ENCODE measurements at regions not wholly inside any gene's neighbourhood (a gene's known extent, or its start where the extent isn't known, plus 50 kb on each side); places are given as distances from the start of the nearest gene placed in this dataset.

GRCh38 chr2:118254116-118254515 is 165.8 kb downstream of the INSIG2 start:
- TF ChIP-seq CTCF (IDR thresholded peaks at IDR 0.05) (no peak), POLR2A (IDR thresholded peaks at IDR 0.05) (no peak), EP300 (IDR thresholded peaks at IDR 0.05) (no peak)
- no peaks in the 10 kb centered on the region for H3K27me3 ChIP-seq
- DNase-seq = no peak
- no peaks in the 10 kb centered on the region for H3K4me1 ChIP-seq (ENCODE audit: insufficient read depth)
- WGBS, 3 donors = 76 to 82% (median 81%) methylated on average over 2 of the region's 2 CpGs
- no peaks in the 10 kb centered on the region for H3K9me3 ChIP-seq
- no peaks in the 10 kb centered on the region for H3K36me3 ChIP-seq
- no peak overlapping the region for H3K4me3 ChIP-seq
- intact Hi-C loops (cut with DNase I) = no loop called here
- H3K27ac ChIP-seq = no peak overlapping the region

- no peak for TF ChIP-seq POLR2A (IDR thresholded peaks at IDR 0.05)
- no peak for TF ChIP-seq EP300 (IDR thresholded peaks at IDR 0.05)
- no peak for TF ChIP-seq CTCF (IDR thresholded peaks at IDR 0.05)
- Histone ChIP-seq H3K9me3 (no peaks in the 10 kb centered on the region), H3K27ac (no peak overlapping the region), H3K4me1 (ENCODE audit: insufficient read depth) (no peaks in the 10 kb centered on the region), H3K36me3 (no peaks in the 10 kb centered on the region), H3K4me3 (no peak overlapping the region), H3K27me3 (no peaks in the 10 kb centered on the region)
- WGBS, 3 donors = 56 to 67% (median 62%) methylated on average over 3 of the region's 3 CpGs
- DNase-seq = no peak
- intact Hi-C loops (cut with DNase I) = no loop called here
These were observed 163.2 kb downstream of the INSIG2 start for GRCh38 chr2:118251427-118251826.

- no peaks in the 10 kb centered on the region for H3K4me1 ChIP-seq (ENCODE audit: insufficient read depth)
- no peak for TF ChIP-seq POLR2A (IDR thresholded peaks at IDR 0.05)
- TF ChIP-seq EP300 (IDR thresholded peaks at IDR 0.05) = no peak
- no peak for TF ChIP-seq CTCF (IDR thresholded peaks at IDR 0.05)
- H3K9me3 ChIP-seq = no peaks in the 10 kb centered on the region
- 65 to 80% (median 72%) methylated on average over 5 of the region's 5 CpGs for WGBS, 3 donors
- no peak for DNase-seq
- H3K36me3 ChIP-seq = no peaks in the 10 kb centered on the region
- no peaks in the 10 kb centered on the region for H3K27me3 ChIP-seq
- intact Hi-C loops (cut with DNase I) = no loop called here
- H3K4me3 ChIP-seq = no peak overlapping the region
- H3K27ac ChIP-seq = no peak overlapping the region
These were observed 162.2 kb downstream of the INSIG2 start for GRCh38 chr2:118250463-118250862.

- Histone ChIP-seq H3K9me3 (no peaks in the 10 kb centered on the region), H3K36me3 (no peaks in the 10 kb centered on the region), H3K4me1 (ENCODE audit: insufficient read depth) (no peaks in the 10 kb centered on the region), H3K27ac (no peak overlapping the region), H3K27me3 (no peaks in the 10 kb centered on the region), H3K4me3 (no peak overlapping the region)
- no peak for TF ChIP-seq POLR2A (IDR thresholded peaks at IDR 0.05)
- no peak for TF ChIP-seq EP300 (IDR thresholded peaks at IDR 0.05)
- no peak for TF ChIP-seq CTCF (IDR thresholded peaks at IDR 0.05)
- intact Hi-C loops (cut with DNase I) = no loop called here
- DNase-seq = no peak
- 45 to 57% (median 46%) methylated on average over 4 of the region's 4 CpGs for WGBS, 3 donors
These were observed 161.7 kb downstream of the INSIG2 start for GRCh38 chr2:118250001-118250400.

- H3K27ac ChIP-seq = no peak overlapping the region
- 54 to 67% (median 57%) methylated on average over 6 of the region's 6 CpGs for WGBS, 3 donors
These were observed 161.3 kb downstream of the INSIG2 start for GRCh38 chr2:118249531-118249930.

More at GRCh38 chr2:118249531-118249930, 161.3 kb downstream of the INSIG2 start:
- no peaks in the 10 kb centered on the region for H3K27me3 ChIP-seq
- no peak overlapping the region for H3K4me3 ChIP-seq
- H3K36me3 ChIP-seq = no peaks in the 10 kb centered on the region
- intact Hi-C loops (cut with DNase I) = no loop called here
- no peaks in the 10 kb centered on the region for H3K9me3 ChIP-seq
- TF ChIP-seq EP300 (IDR thresholded peaks at IDR 0.05) = no peak
- no peak for TF ChIP-seq POLR2A (IDR thresholded peaks at IDR 0.05)
- TF ChIP-seq CTCF (IDR thresholded peaks at IDR 0.05) = no peak
- DNase-seq = no peak
- no peaks in the 10 kb centered on the region for H3K4me1 ChIP-seq (ENCODE audit: insufficient read depth)

Data from ovary (tissue), 7 donors.